Sigmoid colon (tissue), 4 donors: ENCODE measurements at regions not wholly inside any gene's neighbourhood (a gene's known extent, or its start where the extent isn't known, plus 50 kb on each side); places are given as distances from the start of the nearest gene placed in this dataset.

Experiments
- CTCF ChIP-seq, 4 experiments: fragments of 450-650 bp in 3 of 4; fragments of 200-600 bp in 1 of 4; IDR thresholded peaks; one replicate each; pipeline ENCODE4 v1.5.1; 2016 to 2019; ENCODE audit warnings: antibody characterized with exemption in 4 of 4, mild to moderate bottlenecking in 3 of 4, moderate library complexity in 2 of 4
- EP300 ChIP-seq, 4 donors: sonication (generic); formaldehyde crosslinking; IDR thresholded peaks; one replicate each; pipeline ENCODE4 v1.6.1; 2017; ENCODE audit warnings: antibody characterized with exemption in 4 of 4
- POLR2A ChIP-seq, 2 donors: fragments of 450-650 bp; IDR thresholded peaks; one replicate each; pipeline ENCODE4 v1.6.1; 2016; ENCODE audit warnings: antibody characterized with exemption in 2 of 2, mild to moderate bottlenecking in 2 of 2, moderate library complexity in 2 of 2
- POLR2AphosphoS5 ChIP-seq, 4 donors: sonication (generic); formaldehyde crosslinking; IDR thresholded peaks; one replicate each; pipeline ENCODE4 v1.6.1; 2017; ENCODE audit warnings: antibody characterized with exemption in 4 of 4

- no peak for TF ChIP-seq POLR2AphosphoS5 (IDR thresholded peaks at IDR 0.05)
- no peak for TF ChIP-seq POLR2A (IDR thresholded peaks at IDR 0.05)
- no peak for TF ChIP-seq CTCF (IDR thresholded peaks at IDR 0.05)
- no peak for TF ChIP-seq EP300 (IDR thresholded peaks at IDR 0.05)
Measured at GRCh38 chr15:97012986-97013385, 682.5 kb downstream of the NR2F2 start.
